ENCODE measurements at regions not wholly inside any gene's neighbourhood (a gene's known extent, or its start where the extent isn't known, plus 50 kb on each side); places are given as distances from the start of the nearest gene placed in this dataset.

DNA sequence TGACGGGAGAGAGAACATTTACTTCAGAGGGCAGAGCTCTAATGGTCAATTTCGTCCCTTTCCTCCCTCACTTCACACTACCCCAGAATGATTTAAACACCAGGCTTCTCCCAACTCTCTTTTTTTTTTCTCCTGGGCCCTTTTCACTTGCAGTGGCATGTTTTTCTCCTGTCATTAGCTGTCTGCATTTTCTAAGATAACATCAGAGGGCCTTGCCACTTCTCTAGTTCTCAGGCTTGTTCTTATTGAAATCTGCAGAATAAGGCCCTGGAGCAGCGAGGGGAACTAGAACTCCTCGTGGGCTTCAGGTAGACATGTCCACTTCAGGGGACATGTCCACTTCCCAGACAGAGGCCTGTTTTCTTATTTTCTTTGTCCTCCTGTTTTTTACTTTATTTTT, 514.4 kb upstream of the TBL1XR1 start:
- TF ChIP-seq CTCF (IDR thresholded peaks at IDR 0.05) (no peak), EZH2 (IDR thresholded peaks at IDR 0.05; ENCODE audit: borderline replicate concordance, insufficient read depth, low read depth, low read length, poor library complexity, severe bottlenecking) (no peak)
